Ascending aorta (tissue), 2 donors: ENCODE measurements at regions not wholly inside any gene's neighbourhood (a gene's known extent, or its start where the extent isn't known, plus 50 kb on each side); places are given as distances from the start of the nearest gene placed in this dataset.

Source experiments
- DNase-seq, 2 donors: peaks; one replicate each; pipeline ENCODE4 v3.0.0-alpha.2; 2019; ENCODE audit warnings: low spot score in 2 of 2
- H3K27ac ChIP-seq, 2 donors: fragments of 200-600 bp; sonication (generic); one replicate each; pipeline ENCODE4 v1.5.1; 2016 to 2017; ENCODE audit warnings: mild to moderate bottlenecking in 1 of 2
- H3K27me3 ChIP-seq: fragments of 200-600 bp; sonication (generic); one replicate; pipeline ENCODE4 v1.5.1; 2017
- H3K36me3 ChIP-seq, 2 donors: fragments of 200-600 bp; sonication (generic); one replicate each; pipeline ENCODE4 v1.5.1; 2016
- H3K4me1 ChIP-seq, 2 donors: fragments of 200-600 bp; sonication (generic); one replicate each; pipeline ENCODE4 v1.5.1; 2016 to 2017; ENCODE audit warnings: mild to moderate bottlenecking in 1 of 2
- H3K4me3 ChIP-seq, 2 donors: fragments of 200-600 bp; sonication (generic); one replicate each; pipeline ENCODE4 v1.5.1; 2016 to 2017; ENCODE audit warnings: mild to moderate bottlenecking in 1 of 2
- H3K9me3 ChIP-seq, 2 donors: fragments of 200-600 bp; sonication (generic); one replicate each; pipeline ENCODE4 v1.5.1; 2016
- intact Hi-C: fragments of 100-400 bp; cut with DNase I; formaldehyde crosslinking; loops from one replicate; pipeline ENCODE4 v1.15.1; 2023
- TF ChIP-seq, protein P1 (sequence below), 3 experiments: fragments of 200-600 bp in 2 of 3; fragments of 450-650 bp in 1 of 3; sonication (generic) in 2 of 3; IDR thresholded peaks; one replicate each; pipeline ENCODE4 v1.5.1; 2016 to 2019; ENCODE audit warnings: antibody characterized with exemption in 3 of 3, mild to moderate bottlenecking in 1 of 3, moderate library complexity in 1 of 3

DNA sequence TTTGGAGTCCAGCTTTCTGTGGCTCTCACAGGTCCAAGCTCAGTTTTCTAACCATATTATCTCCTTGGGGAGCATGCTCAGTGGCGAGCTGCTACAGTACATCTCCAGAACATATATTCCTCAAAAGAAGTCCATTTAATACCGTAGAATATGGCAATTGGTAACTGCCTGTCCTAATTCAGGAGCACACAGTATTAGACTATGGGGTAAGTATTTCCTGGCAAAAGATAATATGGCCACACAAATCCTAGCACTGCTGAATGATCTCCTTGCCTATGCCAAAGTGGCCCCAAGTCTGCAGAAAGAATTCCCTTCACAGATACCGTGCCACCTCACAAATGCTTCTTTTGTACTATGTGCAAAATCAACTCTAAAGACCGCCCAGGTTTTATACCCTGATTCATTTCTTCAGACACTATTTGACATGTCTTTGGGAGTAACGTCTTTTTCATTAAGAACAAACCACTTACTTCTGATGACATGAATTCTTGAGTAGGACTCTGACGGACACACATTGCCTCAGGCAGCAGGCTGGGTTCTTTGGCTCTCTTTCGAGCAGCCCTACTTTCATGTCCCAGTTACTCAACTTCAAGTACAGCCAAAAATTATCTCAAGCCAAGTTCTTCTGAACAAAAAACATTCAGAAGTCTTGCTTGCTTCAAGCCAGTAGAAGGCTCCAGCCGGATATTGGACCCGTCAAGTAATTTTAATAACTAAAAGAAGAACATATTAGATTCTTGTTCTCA is 368.3 kb upstream of the DCBLD2 start:
- H3K27me3 ChIP-seq: no peaks in the 10 kb centered on the region
- intact Hi-C loops: no loop called here
- H3K27ac ChIP-seq: peak overlapping the region; percentile 83 to 84
- no peaks in the 10 kb centered on the region for H3K9me3 ChIP-seq
- H3K4me3 ChIP-seq: no peak overlapping the region
- peaks cover 5 to 7% of the 10 kb centered on the region in 2 donors for H3K4me1 ChIP-seq
- TF ChIP-seq, protein P1, sequence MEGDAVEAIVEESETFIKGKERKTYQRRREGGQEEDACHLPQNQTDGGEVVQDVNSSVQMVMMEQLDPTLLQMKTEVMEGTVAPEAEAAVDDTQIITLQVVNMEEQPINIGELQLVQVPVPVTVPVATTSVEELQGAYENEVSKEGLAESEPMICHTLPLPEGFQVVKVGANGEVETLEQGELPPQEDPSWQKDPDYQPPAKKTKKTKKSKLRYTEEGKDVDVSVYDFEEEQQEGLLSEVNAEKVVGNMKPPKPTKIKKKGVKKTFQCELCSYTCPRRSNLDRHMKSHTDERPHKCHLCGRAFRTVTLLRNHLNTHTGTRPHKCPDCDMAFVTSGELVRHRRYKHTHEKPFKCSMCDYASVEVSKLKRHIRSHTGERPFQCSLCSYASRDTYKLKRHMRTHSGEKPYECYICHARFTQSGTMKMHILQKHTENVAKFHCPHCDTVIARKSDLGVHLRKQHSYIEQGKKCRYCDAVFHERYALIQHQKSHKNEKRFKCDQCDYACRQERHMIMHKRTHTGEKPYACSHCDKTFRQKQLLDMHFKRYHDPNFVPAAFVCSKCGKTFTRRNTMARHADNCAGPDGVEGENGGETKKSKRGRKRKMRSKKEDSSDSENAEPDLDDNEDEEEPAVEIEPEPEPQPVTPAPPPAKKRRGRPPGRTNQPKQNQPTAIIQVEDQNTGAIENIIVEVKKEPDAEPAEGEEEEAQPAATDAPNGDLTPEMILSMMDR (IDR thresholded peaks at IDR 0.05): no peak
- H3K36me3 ChIP-seq: no peaks in the 10 kb centered on the region
- peak; percentile 9 to 84 for DNase-seq

DNA sequence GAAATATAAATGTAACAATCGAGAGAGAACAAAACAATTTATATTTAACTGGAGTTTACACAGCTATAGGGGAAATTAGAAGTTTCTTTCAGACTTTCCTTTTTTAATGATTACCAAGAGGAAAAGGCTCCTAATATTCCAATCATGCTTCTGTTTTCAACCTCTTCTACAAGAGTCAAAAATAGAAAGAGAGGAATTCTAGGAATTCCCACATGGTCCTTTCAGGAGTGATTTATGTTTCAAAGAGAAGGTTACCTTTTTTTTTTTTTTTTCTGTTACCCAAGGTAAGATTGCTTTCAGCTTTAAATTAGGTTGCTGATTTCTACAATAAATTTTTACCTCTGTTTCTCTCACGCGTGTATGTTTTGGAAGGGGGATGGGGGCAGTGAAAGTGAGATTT is 355.3 kb upstream of the DCBLD2 start:
- peak overlapping the region in 1 of 2 donors; percentile 9 for H3K27ac ChIP-seq
- intact Hi-C loops: loop anchor here (10.0 kb wide), 1 partner anchor 232 kb away; no protein-coding TSS in a partner anchor
- DNase-seq: no peak
- TF ChIP-seq, protein P1 (IDR thresholded peaks at IDR 0.05): no peak
- peaks cover 0 to 20% of the 10 kb centered on the region in 2 donors for H3K4me1 ChIP-seq
- no peak overlapping the region for H3K4me3 ChIP-seq
- H3K36me3 ChIP-seq: no peaks in the 10 kb centered on the region
- peaks cover 0 to 4% of the 10 kb centered on the region in 2 donors for H3K9me3 ChIP-seq
- no peaks in the 10 kb centered on the region for H3K27me3 ChIP-seq

DNA sequence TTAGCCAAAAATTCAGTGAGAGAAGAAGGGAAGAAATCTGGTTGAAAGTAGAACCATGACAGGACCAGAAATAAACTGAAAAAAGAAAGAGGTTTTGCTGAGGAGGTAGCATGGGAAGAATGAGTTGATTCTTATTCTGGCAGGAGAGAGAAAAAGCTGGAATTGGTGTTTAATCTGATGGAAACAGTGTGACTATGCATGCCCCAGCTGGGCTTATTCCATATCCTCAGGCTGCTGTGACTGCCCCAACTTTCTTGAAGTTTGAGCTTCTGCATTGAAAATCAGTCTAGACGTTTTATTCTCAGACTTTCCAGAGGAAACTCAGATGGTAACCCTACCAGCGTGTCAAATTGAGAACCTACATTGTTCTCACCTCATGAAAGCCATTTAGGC is 352.5 kb upstream of the DCBLD2 start:
- no peak for DNase-seq
- intact Hi-C loops: loop anchor here (5.0 to 10.0 kb wide), 3 partner anchors 163 to 503 kb away; no protein-coding TSS in a partner anchor
- H3K4me1 ChIP-seq: peaks cover 0 to 44% of the 10 kb centered on the region in 2 donors
- H3K36me3 ChIP-seq: no peaks in the 10 kb centered on the region
- TF ChIP-seq, protein P1 (IDR thresholded peaks at IDR 0.05): no peak
- no peaks in the 10 kb centered on the region for H3K27me3 ChIP-seq
- peaks cover 0 to 4% of the 10 kb centered on the region in 2 donors for H3K9me3 ChIP-seq
- H3K27ac ChIP-seq: peak overlapping the region; percentile 66 to 74
- no peak overlapping the region for H3K4me3 ChIP-seq

DNA sequence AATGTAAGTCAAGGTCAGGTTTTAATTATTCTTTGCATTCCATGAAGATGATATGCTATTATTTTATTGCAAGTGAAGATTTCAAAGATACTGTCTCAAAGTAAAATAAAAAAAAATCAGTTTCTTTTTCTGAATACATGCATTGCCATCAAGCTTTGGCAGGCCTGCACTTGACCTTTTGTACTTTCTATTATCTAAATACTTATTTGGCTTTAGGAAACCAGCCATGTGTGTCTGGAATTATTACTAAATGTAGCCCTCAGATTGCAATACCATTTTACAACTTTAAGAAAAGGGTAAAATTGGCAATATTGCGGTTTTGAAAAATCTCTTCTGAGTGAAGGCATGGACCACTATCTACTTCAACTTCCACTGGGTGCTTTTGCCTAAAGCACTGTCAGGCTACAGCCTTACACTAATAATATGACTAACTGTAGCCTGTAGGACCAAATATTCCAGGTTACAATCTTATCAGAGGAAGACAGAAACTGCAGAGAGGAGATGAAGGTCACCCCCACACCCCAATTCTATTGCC is 349.4 kb upstream of the DCBLD2 start:
- H3K36me3 ChIP-seq: no peaks in the 10 kb centered on the region
- H3K9me3 ChIP-seq: no peaks in the 10 kb centered on the region
- H3K27ac ChIP-seq: peak overlapping the region; percentile 74 to 78
- TF ChIP-seq, protein P1 (IDR thresholded peaks at IDR 0.05): no peak
- H3K4me1 ChIP-seq: peaks cover 2 to 54% of the 10 kb centered on the region in 2 donors
- no peak overlapping the region for H3K4me3 ChIP-seq
- DNase-seq: no peak
- H3K27me3 ChIP-seq: no peaks in the 10 kb centered on the region
- intact Hi-C loops: loop anchor here (5.0 to 10.0 kb wide), 3 partner anchors 166 to 506 kb away; no protein-coding TSS in a partner anchor

DNA sequence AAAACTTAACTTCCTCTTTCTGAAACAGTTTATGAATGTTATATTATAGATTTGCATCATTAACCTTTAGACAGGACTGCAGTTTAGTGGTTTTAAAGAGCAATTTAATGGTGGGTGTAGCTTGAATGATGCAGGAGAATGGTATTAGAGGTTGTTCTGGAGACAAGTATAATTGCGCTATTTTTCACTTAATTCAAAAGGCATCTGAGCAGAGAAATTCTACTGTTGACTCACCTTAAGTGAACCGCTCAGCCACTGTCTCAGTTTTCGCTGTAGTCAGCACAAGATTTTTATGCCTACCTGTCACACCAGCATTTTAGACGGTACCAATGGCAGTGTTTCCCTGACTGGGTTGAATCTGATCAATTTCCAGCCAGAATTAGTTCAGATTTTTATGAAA is 348.8 kb upstream of the DCBLD2 start:
- Histone ChIP-seq H3K4me1 (peaks cover 2 to 54% of the 10 kb centered on the region in 2 donors), H3K9me3 (no peaks in the 10 kb centered on the region), H3K27me3 (no peaks in the 10 kb centered on the region), H3K4me3 (no peak overlapping the region), H3K27ac (peak overlapping the region; percentile 74 to 78), H3K36me3 (no peaks in the 10 kb centered on the region)
- intact Hi-C loops: loop anchor here (5.0 to 10.0 kb wide), 3 partner anchors 167 to 507 kb away; no protein-coding TSS in a partner anchor
- DNase-seq: no peak
- TF ChIP-seq, protein P1 (IDR thresholded peaks at IDR 0.05): no peak
